GM04503 (cell line): ENCODE measurements at regions not wholly inside any gene's neighbourhood (a gene's known extent, or its start where the extent isn't known, plus 50 kb on each side); places are given as distances from the start of the nearest gene placed in this dataset.

ENCODE experiments used
- DNase-seq: peaks from one replicate; pipeline ENCODE4 v3.0.0-alpha.2; 2012; ENCODE audit warnings: low read depth

DNA sequence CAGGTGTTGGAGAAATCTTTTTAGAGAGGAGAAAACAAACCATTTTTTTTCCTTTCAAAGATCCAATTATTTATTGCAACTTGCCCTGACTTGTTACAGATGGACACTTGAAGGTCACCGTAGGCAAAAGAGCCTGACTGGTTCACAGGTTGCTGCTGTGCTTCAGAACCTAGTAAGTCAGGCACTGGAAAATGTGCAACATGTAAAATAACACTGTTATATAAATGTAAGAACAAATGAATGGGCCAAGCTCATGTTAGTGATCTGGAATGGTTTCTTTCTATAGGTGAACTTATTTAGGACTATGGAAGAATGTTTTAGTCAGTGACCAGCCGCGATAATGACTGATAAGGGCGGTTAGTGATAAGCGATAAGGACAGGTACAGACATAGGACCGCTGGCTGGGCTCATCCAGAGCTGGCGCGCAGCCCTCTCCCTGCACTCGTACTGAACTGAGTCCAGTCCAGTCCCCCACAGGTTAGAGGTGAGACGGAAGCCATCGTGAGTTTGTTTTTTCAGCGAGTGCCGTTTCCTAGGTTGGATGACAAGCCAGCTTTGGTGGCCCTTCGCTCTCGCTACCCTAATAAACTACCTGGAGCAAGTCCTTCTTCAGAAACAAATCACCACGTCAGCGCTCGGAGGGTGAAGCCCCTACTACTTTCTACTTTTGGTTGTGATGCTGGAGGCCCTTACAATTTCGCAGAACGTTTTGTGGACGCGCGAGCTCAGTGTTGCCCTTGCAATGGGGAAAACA lies 94.4 kb upstream of the PRDM1 start:
- DNase-seq = no peak

DNA sequence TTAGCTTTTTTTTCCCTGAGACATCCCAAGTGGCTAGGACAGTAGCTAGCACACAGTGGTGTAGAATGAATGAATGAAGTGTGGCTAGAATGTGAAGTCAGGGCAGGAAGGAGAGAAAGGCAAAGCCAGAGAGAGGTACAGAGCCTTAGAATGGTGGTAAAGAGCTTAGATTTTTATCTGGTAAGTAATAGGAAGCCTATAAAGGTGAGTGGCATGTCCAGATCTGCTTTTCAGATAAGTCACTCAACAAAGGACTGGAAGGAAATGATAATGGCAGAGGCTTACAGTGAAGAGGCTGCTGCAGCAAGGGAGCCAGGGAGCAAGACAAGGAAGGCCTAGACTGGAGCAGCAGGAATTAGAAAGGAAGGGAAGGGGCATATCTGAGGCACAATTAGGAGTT lies 96.0 kb upstream of the PRDM1 start:
- DNase-seq = no peak

GRCh38 chr6:105988812-105989577 lies 97.1 kb upstream of the PRDM1 start:
- no peak for DNase-seq

DNA sequence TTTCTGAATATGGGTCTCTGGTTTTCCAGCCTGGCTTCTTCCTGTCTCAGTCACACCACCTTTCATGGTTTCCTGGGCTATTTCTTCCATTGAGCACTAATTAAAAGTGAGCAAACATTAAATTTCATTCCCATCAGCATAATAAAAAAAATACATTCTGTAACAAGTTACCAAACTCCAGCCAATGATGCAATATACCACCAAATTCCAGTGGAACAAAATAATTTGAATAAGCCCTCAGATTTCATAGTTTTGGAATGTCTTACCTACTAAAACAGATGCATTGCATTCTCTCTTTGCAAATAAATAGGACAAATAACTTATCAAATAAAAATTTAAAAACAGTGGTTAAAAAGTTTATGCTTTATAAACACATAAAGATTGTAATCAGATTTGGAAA lies 97.8 kb upstream of the PRDM1 start:
- DNase-seq = peak; percentile 60

DNA sequence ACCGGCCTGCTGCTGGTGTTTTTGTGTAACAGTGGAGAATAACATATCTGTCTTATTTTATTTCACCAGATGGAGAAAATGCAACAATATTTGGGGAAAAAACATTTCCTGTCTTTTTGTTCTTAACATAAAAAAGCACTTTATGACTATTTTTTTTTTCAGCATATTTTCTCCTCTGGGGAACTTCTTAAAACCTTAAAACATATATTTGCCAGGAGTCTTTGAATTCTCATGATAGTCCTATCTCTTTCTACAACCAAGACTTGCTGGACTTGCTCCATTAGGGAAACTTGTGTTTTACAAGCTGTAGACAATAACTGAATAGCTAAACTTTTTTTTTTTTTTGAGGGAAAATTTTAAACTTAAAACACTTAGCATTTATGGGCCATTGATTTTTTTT lies 98.6 kb upstream of the PRDM1 start:
- peak; percentile 29 for DNase-seq

DNA sequence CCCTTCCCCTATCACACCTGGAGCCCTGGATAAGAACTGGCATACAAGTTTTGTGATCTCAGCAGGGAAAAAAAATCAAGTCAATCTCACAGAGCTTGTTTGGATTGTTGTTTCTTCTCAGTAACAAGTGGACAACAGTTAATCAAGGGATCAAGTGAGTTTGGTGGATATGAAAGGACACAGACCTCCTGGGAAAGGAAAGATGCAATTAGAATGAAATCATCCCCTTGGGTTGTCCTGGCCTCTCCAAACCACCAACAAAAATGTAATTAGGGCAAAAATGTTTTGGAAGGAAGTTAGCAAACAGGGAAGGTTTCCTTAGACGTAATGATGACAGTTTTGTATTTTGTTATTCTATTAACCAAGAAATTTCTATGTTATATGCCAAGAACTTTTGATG lies 99.1 kb upstream of the PRDM1 start:
- peak; percentile 86 for DNase-seq

- no peak for DNase-seq
Measured at GRCh38 chr6:105985816-105986632, 100.1 kb upstream of the PRDM1 start.

- DNase-seq = no peak
Measured at GRCh38 chr6:105985098-105985815, 100.9 kb upstream of the PRDM1 start.

- no peak for DNase-seq
Measured at GRCh38 chr6:105983763-105984162, 102.4 kb upstream of the PRDM1 start.

DNA sequence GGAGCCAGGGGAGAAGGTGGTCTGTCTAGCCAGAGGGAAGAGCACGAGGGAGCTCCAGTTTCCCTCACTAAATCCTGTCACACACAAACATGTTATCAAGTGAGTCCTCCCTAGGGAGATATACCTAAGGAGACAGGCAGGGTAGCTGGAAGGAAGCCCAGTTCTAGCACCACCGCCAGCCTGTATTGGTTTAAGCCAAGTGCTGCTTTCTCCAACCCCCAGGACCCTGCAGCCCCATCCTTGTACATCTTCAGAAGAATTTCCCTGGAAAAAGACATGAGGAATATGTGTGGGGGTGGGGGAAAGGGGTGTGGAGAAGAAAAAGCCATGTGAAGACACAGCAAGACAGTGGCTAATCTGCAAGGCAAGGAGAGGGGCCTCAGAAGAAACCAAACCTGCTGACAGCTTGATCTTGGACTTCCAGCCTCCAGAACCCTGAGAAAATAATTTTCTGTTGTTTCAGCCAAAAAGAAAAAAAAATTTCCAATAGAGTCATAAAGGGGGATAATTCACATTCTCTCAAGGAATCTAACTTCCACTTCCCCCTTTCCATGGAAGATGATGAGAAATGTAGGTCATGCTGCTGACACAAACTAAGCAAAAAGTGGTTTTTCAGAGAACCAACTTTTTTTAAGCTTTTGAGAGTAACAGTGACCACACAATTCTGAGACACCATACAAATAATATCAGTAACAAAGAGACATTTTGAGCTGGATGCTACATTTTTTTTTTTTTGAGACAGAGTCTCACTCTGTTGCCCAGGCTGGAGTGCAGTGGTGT lies 103.2 kb upstream of the PRDM1 start:
- no peak for DNase-seq

- no peak for DNase-seq
Measured at GRCh38 chr6:105981888-105982358, 104.2 kb upstream of the PRDM1 start.

- no peak for DNase-seq
Measured at GRCh38 chr6:105981002-105981887, 104.9 kb upstream of the PRDM1 start.

- DNase-seq = no peak
Measured at GRCh38 chr6:105978974-105979373, 107.2 kb upstream of the PRDM1 start.

- no peak for DNase-seq
Measured at GRCh38 chr6:105977934-105978504, 108.1 kb upstream of the PRDM1 start.

DNA sequence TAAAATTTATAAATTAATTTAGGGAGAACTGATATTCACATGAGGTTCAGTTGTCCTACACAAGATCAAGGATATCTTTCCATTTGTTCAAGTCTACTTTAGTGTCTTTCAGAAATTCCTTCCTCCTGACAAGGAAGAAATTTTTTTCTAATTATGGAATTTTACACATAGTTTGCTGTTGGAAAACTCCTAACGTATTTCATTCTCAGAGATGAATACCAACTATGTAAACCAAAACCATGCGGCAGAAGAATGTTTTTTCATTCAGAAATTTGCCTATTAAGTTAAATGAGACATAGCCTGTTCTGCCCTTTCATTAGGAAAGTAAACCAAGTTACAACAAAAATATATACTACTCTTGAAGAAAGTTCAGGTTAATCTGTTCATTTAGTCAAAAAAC lies 111.2 kb upstream of the PRDM1 start:
- DNase-seq = peak; percentile 31

- DNase-seq = no peak
Measured at GRCh38 chr6:105972440-105972839, 113.7 kb upstream of the PRDM1 start.

DNA sequence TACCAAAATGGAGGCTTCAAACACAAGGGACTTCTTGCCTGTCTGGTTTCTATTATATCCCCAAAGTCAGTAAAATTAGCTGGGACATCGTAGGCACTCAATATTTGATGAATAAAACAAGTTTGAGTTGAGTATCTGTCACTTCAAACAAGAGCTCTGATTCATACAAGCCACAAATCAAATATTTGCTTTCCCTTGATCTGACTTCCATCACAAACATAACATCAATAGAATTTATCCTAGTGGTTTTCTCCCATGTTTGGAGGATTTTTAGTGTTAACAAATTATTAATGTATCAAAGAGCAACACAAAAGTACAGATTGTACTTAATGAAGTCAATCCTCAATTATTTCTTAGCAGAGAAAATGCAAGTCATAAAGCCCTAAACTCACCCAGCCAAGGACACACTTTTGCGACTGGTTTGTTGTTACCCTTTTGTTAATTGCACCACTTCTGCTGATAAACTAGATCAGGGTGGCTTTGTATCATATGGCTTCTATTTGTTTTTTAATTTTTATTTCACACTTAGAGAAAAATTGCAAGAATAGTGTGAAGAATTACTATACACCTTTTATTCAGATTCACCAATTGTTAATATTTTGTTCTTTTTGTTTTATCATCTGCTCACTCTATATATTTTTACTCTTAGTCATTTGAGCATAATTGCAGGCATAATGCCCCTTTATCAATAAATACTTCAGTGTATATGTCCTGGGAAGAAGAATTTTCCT lies 117.4 kb upstream of the PRDM1 start:
- no peak for DNase-seq

DNA sequence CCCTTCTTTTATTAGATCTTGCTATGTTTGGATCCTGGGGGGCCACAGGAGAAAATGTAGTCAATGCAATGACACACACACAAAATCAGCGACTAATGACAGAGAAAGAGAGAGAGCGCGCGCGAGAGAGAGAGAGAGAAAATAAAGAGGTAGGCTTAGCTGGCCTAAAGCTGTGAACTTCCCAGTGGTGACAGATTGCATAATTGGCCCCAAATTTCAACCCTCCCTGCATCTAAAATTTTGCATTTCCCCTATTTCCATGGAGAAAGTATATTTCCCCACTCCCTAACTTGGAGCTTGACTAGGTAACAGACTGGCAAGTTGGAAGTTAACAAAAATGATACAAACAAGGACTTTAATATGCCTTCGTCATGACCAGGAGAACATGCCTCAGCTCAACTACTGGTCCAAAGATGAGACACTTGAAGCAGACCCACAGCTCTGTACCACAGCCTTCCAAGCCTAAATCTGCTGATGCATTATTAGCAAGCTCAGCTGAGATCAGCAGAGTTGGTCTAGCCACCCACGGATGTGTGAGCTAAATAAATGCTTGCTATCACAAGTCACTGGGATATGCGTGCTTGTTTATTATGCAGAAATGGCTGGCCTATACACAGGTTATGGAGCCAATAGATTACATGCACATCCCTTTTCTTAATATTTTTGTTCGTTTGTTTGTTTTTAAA lies 118.1 kb upstream of the PRDM1 start:
- no peak for DNase-seq
